RCC 7860 (cell line): ENCODE measurements at regions not wholly inside any gene's neighbourhood (a gene's known extent, or its start where the extent isn't known, plus 50 kb on each side); places are given as distances from the start of the nearest gene placed in this dataset.
"Not testable (repeated sequence)": the region's sequence is repeated elsewhere in the genome, so short reads cannot be mapped to it uniquely, and the experiment has no call there.

Experiments used
- DNase-seq: peaks from one replicate; pipeline ENCODE4 v3.0.0-alpha.2; 2015; ENCODE audit warnings: low spot score
- FAIRE-seq: peaks from 2 replicates; lab custom pipeline; 2012; peaks lifted over from hg19 to GRCh38; lab: Jason Lieb, UNC

DNA sequence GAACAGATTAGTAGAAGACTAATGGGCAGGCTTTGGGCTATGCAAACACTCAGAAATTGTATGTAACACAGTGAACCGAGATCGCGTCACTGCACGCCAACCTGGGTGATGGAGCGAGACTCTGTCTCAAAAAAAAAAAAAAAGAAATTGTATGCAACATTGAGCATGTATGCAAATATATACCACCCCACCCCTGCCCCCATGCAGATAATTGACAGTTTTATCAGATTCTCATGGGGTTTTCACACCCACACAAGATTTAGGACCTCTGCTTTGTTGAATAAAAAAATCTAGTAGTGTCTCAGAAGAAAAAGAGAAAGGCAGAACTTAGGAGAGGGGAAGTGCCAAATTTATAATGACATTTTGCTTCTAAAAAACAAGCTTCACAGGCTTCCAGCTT lies 131.6 kb upstream of the FN1 start:
- FAIRE-seq (no peak), DNase-seq (no peak)

DNA sequence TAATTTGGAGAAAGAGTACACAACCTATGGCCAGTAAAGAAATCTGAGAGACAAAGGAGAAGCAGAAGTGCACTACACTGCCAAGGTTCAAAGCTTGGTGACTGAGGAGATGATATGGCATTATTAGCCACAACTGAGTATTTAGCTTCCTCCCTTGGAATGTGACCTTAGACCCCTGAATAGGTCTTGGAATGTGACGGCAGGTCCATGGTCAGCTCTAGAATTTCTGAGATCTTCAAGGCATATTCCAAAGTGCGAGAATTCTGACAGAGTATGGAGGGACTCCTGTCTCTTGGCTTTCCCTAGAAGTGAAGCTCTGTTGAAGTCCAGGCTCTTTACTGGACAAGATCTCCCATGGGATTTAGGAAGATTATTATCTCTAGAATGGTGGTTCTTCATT lies 130.0 kb upstream of the FN1 start:
- DNase-seq (peak; percentile 57), FAIRE-seq (no peak)

GRCh38 chr2:215557701-215558100 lies 121.8 kb upstream of the FN1 start:
- DNase-seq (no peak), FAIRE-seq (no peak)

DNA sequence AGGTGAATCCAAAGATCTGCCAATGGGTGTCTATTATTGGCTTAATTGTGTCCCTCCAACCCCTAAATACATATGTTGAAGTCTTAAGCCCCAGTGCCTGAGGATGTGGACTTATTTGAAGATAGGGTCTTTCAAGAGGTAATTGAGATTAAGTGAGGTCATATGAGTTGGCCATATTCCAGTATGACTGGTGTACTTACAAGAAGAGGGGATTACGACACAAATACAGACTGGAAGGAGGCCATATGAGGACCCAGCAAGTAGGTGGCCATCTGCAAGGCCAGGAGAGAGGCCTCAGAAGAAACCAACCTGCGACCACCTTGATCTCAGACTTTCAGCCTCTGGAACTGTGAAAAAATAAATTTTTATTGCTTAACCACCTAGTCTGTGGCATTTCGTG lies 121.1 kb upstream of the FN1 start:
- DNase-seq (no peak), FAIRE-seq (no peak)

GRCh38 chr2:215554689-215555498 lies 119.0 kb upstream of the FN1 start:
- no peak for FAIRE-seq
- DNase-seq = no peak

DNA sequence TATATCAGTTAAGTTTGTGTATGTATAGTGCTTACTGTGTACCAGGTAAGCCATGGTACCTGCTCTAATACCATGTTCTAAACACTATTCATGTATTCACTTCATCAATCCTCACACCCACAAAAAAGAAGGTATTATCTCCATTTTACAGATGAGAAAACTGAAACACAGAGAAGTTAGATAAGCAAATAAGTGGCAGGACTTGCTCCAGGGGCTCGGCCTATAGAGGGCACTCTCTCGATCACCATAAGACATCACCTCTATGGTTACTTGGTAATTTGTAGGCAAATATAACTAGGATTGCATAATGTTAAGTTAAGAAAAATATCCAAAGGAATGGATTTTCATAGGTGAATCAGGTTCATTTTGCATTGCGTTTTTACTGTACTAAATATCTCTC lies 118.1 kb upstream of the FN1 start:
- FAIRE-seq = no peak
- DNase-seq = no peak

GRCh38 chr2:215552144-215552580 lies 116.3 kb upstream of the FN1 start:
- DNase-seq = no peak
- FAIRE-seq = no peak

- DNase-seq = no peak
- no peak for FAIRE-seq
These were observed 114.5 kb upstream of the FN1 start for GRCh38 chr2:215550331-215550730.

DNA sequence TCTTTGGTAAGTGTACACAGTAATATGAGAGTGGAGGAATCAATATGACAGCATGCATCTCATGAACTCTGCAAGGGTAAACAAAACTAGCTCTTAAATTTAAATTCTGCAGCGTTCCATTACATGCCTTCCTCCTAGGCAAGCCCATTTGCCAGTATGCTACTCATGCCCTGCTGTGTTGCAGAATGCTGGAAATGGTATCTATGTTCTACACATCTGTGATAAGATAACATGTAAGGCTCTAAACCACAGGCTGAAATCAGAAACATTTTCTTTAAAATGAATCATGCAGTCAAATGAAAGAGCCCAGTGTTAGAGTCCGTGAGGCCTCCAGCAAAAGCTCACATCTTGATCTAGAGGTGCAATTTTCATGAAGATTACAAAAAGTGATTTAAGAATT lies 112.8 kb upstream of the FN1 start:
- FAIRE-seq = no peak
- no peak for DNase-seq

DNA sequence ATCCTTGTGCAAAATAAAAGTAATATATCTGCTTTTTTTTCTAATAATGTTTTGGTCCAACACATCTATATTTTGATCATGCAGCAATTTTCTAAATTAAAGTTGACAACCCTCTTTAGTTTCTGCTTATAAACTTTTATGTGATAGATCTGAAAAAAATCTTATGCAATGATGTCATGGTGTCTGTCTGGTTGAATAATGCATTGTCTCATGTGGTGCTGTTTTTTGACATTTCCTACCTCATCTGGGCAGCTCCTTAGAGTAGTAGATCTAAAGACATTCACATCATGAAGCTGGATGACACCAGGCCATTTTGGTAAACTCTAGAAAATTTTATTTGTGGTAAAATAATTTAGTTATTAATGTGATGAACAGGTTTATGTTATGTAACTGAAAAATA lies 106.8 kb upstream of the FN1 start:
- no peak for FAIRE-seq
- no peak for DNase-seq

- DNase-seq (no peak), FAIRE-seq (no peak)
These were observed 104.8 kb upstream of the FN1 start for GRCh38 chr2:215540658-215541057.

DNA sequence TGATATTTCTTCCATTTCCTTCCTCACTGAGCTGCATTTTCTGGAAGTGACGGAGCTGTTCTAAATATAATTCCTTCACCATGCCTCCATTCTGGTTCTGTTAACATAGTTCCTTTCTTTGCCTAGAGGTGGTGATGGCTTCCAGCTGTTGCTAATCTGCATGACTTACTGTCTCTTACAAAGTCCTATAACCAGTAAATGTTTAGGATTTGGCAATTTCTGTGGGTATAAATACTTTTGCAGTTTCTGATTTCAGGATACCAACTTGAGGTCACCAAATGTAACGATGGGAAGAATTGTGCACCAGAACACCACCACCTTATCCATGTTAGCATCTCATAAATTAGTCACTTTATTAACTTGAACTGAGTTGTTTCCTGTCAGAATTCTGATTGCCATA lies 101.7 kb upstream of the FN1 start:
- FAIRE-seq (no peak), DNase-seq (no peak)

DNA sequence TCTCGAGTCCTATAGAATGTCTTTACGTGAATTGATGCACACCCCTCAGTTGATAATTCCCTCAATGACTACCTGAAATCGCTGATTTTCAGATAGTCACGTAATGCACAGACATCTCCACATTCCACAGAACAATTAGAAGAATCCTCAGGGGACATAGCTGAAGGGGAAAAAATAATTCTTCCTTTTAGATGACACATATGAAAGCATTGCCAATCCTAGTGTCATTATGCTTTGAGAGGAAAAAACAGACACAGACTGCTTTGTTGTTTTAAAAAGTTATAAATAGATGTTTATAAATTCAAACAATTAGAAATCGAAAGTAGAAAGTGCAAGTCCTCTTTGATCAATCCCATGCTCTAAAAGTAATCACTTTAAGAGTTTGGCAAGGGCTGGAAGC lies 100.6 kb upstream of the FN1 start:
- FAIRE-seq = no peak
- DNase-seq = no peak

- DNase-seq (no peak), FAIRE-seq (no peak)
These were observed 99.9 kb upstream of the FN1 start for GRCh38 chr2:215535741-215536140.

- FAIRE-seq (no peak), DNase-seq (no peak)
These were observed 99.3 kb upstream of the FN1 start for GRCh38 chr2:215535125-215535668.

DNA sequence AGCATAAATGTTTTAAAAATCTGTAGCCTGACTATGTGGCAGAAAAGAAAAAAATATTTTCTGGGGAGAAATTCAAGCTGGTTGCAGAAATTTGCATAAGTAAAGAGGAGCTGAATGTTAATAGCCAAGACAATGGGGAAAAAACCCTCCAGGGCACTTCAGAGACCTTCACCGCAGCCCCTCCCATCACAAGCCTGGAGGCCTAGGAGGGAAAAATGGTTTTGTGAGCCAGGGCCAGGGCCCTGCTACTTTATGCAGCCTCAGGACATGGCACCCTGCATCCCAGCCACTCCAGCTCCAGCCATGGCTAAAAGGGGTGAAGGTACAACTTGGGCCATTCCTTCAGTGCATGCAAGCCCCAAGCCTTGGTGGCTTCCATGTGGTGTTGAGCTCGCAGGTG lies 97.8 kb upstream of the FN1 start:
- not testable (repeated sequence) for DNase-seq, FAIRE-seq

DNA sequence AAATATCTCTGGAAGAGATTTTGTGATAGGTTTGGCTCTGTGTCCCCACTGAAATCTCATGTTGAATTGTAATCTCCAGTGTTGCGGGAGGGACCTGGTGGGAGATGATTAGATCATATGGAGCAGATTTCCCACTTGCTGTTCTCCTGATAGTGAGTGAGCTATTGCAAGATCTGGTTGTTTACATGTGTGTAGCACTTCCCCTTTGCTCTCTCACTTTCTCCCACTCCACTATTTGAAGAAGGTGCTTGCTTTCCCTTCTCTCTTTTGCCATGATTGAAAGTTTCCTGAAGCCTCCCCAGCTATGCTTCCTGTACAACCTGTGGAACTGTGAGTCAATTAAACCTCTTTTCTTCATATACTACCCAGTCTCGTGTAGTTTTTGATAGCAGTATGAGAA lies 97.0 kb upstream of the FN1 start:
- FAIRE-seq (no peak), DNase-seq (no peak)

- DNase-seq (no peak), FAIRE-seq (no peak)
These were observed 95.4 kb upstream of the FN1 start for GRCh38 chr2:215531284-215531683.

DNA sequence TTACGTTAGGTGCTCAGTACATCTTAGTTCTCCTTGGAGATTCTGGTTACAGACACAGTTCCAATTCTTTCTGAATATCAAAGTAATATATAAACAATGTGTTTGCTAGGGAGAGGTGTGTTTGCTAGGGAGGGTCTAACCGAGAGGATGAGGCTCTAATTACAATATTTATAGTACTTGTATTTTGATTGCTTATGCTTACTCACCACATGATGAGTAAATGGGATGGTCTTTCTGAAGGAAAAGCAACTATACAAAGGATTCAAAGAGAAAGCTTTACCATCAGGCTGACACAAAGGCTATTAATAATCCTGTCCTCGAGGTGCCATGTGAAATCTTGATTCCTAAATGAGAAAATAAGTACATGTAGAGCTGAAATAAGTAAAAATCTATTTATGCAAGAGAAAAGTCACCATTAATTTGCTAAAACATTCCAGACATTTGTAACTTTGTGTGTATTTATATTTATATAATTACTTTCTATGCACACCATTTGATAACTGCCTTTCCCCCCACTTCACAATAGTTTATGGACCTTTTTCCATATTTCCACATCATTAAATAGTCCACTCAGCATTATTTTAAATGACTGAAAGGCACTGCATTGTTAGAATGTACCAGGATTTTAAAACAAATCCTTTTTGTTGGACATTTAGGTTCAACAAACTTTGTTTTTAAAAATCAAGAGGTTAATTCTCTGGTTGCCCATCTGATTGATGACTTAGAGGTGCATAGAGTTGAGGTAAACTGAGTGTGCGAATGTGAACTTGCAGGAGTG lies 94.5 kb upstream of the FN1 start:
- DNase-seq = no peak
- no peak for FAIRE-seq

DNA sequence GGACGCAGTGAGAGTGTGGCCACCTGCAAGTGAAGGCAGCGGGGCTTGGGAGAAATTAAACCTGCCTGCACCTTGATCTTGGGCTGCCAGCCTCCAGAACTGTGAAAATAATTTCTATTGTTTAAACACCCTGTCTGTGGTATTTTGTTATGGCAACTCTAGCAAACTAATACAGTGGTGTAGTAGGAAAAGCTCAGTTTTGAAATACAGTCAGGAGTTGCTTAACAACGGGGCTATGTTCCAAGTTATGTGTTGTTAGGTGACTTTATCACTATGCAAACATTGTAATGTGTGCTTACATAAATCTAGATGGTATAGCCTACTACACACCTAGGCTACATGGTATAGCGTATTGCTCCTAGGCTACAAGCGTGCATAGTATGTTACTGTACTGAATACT lies 93.4 kb upstream of the FN1 start:
- FAIRE-seq = no peak
- DNase-seq = peak; percentile 63

GRCh38 chr2:215528555-215528954 lies 92.7 kb upstream of the FN1 start:
- FAIRE-seq (peak; percentile 77), DNase-seq (peak; percentile 76)

DNA sequence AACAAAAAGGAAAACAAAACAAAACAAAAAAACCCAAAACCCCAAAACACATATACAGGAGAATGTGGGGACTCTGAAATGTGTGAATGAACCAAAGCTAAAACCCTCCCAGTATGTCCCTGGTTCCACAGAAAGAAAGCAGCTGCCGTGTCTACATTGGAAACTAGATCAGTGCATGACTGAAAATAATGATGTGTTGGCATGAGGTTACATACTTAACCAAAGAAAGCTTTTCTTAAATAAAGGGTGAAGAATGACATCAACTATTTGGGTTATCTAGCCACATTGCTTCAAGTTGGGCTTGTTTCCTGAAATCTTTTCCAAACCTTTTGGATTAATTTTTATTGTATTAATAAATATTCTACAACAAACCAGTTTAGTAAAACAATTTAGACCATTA lies 91.9 kb upstream of the FN1 start:
- DNase-seq = peak; percentile 14
- FAIRE-seq = no peak
